CD8-positive, alpha-beta memory T cell (primary cell): ENCODE measurements at regions not wholly inside any gene's neighbourhood (a gene's known extent, or its start where the extent isn't known, plus 50 kb on each side); places are given as distances from the start of the nearest gene placed in this dataset.
"Not testable (repeated sequence)": the region's sequence is repeated elsewhere in the genome, so short reads cannot be mapped to it uniquely, and the experiment has no call there.

Experiments used
- CTCF ChIA-PET: fragments of 350-600 bp; sonication (Branson Sonifier 250); formaldehyde crosslinking; loops from one replicate; lab custom pipeline; 2021; ENCODE audit warnings: antibody characterized with exemption; lab: Charles Lee
- POLR2A ChIA-PET: fragments of 350-600 bp; sonication (Branson Sonifier 250); formaldehyde crosslinking; loops from one replicate; lab custom pipeline; 2021; ENCODE audit warnings: antibody characterized with exemption; lab: Charles Lee
- DNase-seq, 5 donors: peaks; one replicate each; pipeline versions ENCODE4 v3.0.0 to v3.0.0-alpha.2; 2020 to 2022; ENCODE audit warnings: mixed read lengths in 1 of 5
- H3K27ac ChIP-seq: one replicate; pipeline ENCODE4 v1.7.0; 2013; ENCODE audit warnings: low read depth, mild to moderate bottlenecking, low read length, moderate library complexity
- H3K27me3 ChIP-seq: 2 replicates; pipeline ENCODE4 v1.7.0; 2013; ENCODE audit warnings: low read length, mild to moderate bottlenecking; ENCODE audit not compliant: insufficient read depth, poor library complexity, severe bottlenecking
- H3K36me3 ChIP-seq: 2 replicates; pipeline ENCODE4 v1.7.0; 2013; ENCODE audit warnings: mild to moderate bottlenecking, low read length, moderate library complexity; ENCODE audit not compliant: insufficient read depth
- H3K4me1 ChIP-seq: 2 replicates; pipeline ENCODE4 v1.7.0; 2013; ENCODE audit warnings: mild to moderate bottlenecking, low read length, moderate library complexity; ENCODE audit not compliant: insufficient read depth
- H3K4me3 ChIP-seq: 2 replicates; pipeline ENCODE4 v1.7.0; 2013; ENCODE audit warnings: mild to moderate bottlenecking, low read length
- H3K9me3 ChIP-seq: 2 replicates; pipeline ENCODE4 v1.7.0; 2013; ENCODE audit warnings: mild to moderate bottlenecking, low read length
- H3K27ac Mint-ChIP-seq, 8 donors: one replicate each; pipeline ENCODE4 v1.8.0; 2020 to 2021; ENCODE audit warnings: mixed read lengths in 8 of 8, mild to moderate bottlenecking in 6 of 8, inconsistent platforms in 3 of 8, moderate library complexity in 3 of 8
- H3K27me3 Mint-ChIP-seq, 2 donors: one replicate each; pipeline ENCODE4 v1.8.0; 2020 to 2021; ENCODE audit warnings: mixed read lengths in 2 of 2, mild to moderate bottlenecking in 1 of 2, moderate library complexity in 1 of 2
- H3K36me3 Mint-ChIP-seq, 3 donors: one replicate each; pipeline ENCODE4 v1.8.0; 2020 to 2021; ENCODE audit warnings: mixed read lengths in 3 of 3, inconsistent platforms in 1 of 3, mild to moderate bottlenecking in 1 of 3
- H3K4me1 Mint-ChIP-seq, 3 donors: one replicate each; pipeline ENCODE4 v1.8.0; 2020 to 2021; ENCODE audit warnings: mixed read lengths in 3 of 3, inconsistent platforms in 1 of 3, mild to moderate bottlenecking in 1 of 3
- H3K4me3 Mint-ChIP-seq, 7 donors: one replicate each; pipeline ENCODE4 v1.8.0; 2020 to 2021; ENCODE audit warnings: mixed read lengths in 7 of 7, mild to moderate bottlenecking in 6 of 7, moderate library complexity in 4 of 7, inconsistent platforms in 2 of 7
- H3K9me3 Mint-ChIP-seq, 5 donors: one replicate each; pipeline ENCODE4 v1.8.0; 2020 to 2022; ENCODE audit warnings: mixed read lengths in 5 of 5, mild to moderate bottlenecking in 3 of 5, moderate library complexity in 2 of 5, inconsistent platforms in 1 of 5

- H3K27ac ChIP-seq, H3K27me3 ChIP-seq, H3K4me3 Mint-ChIP-seq, H3K9me3 ChIP-seq, DNase-seq, POLR2A ChIA-PET, H3K4me1 ChIP-seq, H3K4me3 ChIP-seq, H3K27ac Mint-ChIP-seq, H3K36me3 ChIP-seq, H3K4me1 Mint-ChIP-seq, H3K36me3 Mint-ChIP-seq, CTCF ChIA-PET: not testable (repeated sequence)
- Mint-ChIP-seq H3K9me3 (peaks cover 3 to 29% (median 11%) of the 10 kb centered on the region in 5 donors), H3K27me3 (peaks cover 16 to 17% of the 10 kb centered on the region in 2 donors)
Observed at GRCh38 chr2:91844451-91844825, 3026.8 kb upstream of the TEKT4 start.

GRCh38 chr2:91846388-91846787 is 3024.8 kb upstream of the TEKT4 start:
- H3K36me3 Mint-ChIP-seq, H3K27me3 Mint-ChIP-seq, POLR2A ChIA-PET: not testable (repeated sequence)

GRCh38 chr2:91851689-91852420 is 3019.4 kb upstream of the TEKT4 start:
- DNase-seq, CTCF ChIA-PET, H3K27me3 ChIP-seq, H3K27ac ChIP-seq, H3K27ac Mint-ChIP-seq, H3K36me3 ChIP-seq, H3K4me3 ChIP-seq, POLR2A ChIA-PET, H3K4me1 ChIP-seq, H3K4me1 Mint-ChIP-seq, H3K36me3 Mint-ChIP-seq, H3K9me3 ChIP-seq, H3K4me3 Mint-ChIP-seq, H3K27me3 Mint-ChIP-seq: not testable (repeated sequence)
- peaks cover 0 to 26% (median 14%) of the 10 kb centered on the region in 5 donors for H3K9me3 Mint-ChIP-seq

More at GRCh38 chr2:91846388-91846787, 3024.8 kb upstream of the TEKT4 start:
- H3K4me1 Mint-ChIP-seq, DNase-seq, H3K4me1 ChIP-seq, H3K36me3 ChIP-seq, H3K4me3 ChIP-seq, CTCF ChIA-PET, H3K27ac ChIP-seq, H3K27ac Mint-ChIP-seq, H3K9me3 ChIP-seq, H3K4me3 Mint-ChIP-seq, H3K27me3 ChIP-seq: not testable (repeated sequence)
- H3K9me3 Mint-ChIP-seq: peaks cover 3 to 31% (median 21%) of the 10 kb centered on the region in 5 donors

GRCh38 chr2:91856971-91857370 is 3014.3 kb upstream of the TEKT4 start:
- H3K27ac Mint-ChIP-seq, POLR2A ChIA-PET, CTCF ChIA-PET, H3K4me1 Mint-ChIP-seq, H3K27ac ChIP-seq, H3K36me3 Mint-ChIP-seq, H3K4me3 ChIP-seq, H3K4me3 Mint-ChIP-seq, H3K27me3 ChIP-seq, H3K9me3 ChIP-seq, H3K27me3 Mint-ChIP-seq, H3K36me3 ChIP-seq, DNase-seq, H3K4me1 ChIP-seq: not testable (repeated sequence)
- peaks cover 0 to 11% (median 3%) of the 10 kb centered on the region in 5 donors for H3K9me3 Mint-ChIP-seq

GRCh38 chr2:91857711-91858110 is 3013.5 kb upstream of the TEKT4 start:
- CTCF ChIA-PET, H3K27me3 Mint-ChIP-seq, POLR2A ChIA-PET, H3K36me3 Mint-ChIP-seq, H3K27ac Mint-ChIP-seq, H3K4me3 ChIP-seq, DNase-seq, H3K9me3 ChIP-seq, H3K27ac ChIP-seq, H3K4me3 Mint-ChIP-seq, H3K27me3 ChIP-seq, H3K4me1 Mint-ChIP-seq, H3K4me1 ChIP-seq, H3K36me3 ChIP-seq: not testable (repeated sequence)
- peaks cover 0 to 13% (median 3%) of the 10 kb centered on the region in 5 donors for H3K9me3 Mint-ChIP-seq

GRCh38 chr2:91871716-91872115 is 2999.5 kb upstream of the TEKT4 start:
- CTCF ChIA-PET, H3K4me3 ChIP-seq, H3K4me1 Mint-ChIP-seq, H3K9me3 ChIP-seq, H3K36me3 Mint-ChIP-seq, H3K4me1 ChIP-seq, H3K27ac Mint-ChIP-seq, H3K27me3 Mint-ChIP-seq, H3K4me3 Mint-ChIP-seq, POLR2A ChIA-PET, H3K27ac ChIP-seq, H3K27me3 ChIP-seq, H3K36me3 ChIP-seq, DNase-seq: not testable (repeated sequence)
- peaks cover 3 to 11% (median 10%) of the 10 kb centered on the region in 5 donors for H3K9me3 Mint-ChIP-seq

GRCh38 chr2:91873416-91873815 is 2997.8 kb upstream of the TEKT4 start:
- DNase-seq, H3K4me1 Mint-ChIP-seq, H3K4me3 ChIP-seq, H3K27me3 ChIP-seq, H3K36me3 ChIP-seq, POLR2A ChIA-PET, H3K9me3 ChIP-seq, H3K4me3 Mint-ChIP-seq, H3K36me3 Mint-ChIP-seq, CTCF ChIA-PET, H3K27me3 Mint-ChIP-seq, H3K4me1 ChIP-seq, H3K27ac ChIP-seq, H3K27ac Mint-ChIP-seq: not testable (repeated sequence)
- peaks cover 3 to 12% (median 11%) of the 10 kb centered on the region in 5 donors for H3K9me3 Mint-ChIP-seq

GRCh38 chr2:91877658-91878210 is 2993.5 kb upstream of the TEKT4 start:
- H3K27ac Mint-ChIP-seq, H3K9me3 ChIP-seq, H3K4me3 ChIP-seq, DNase-seq, H3K27ac ChIP-seq, H3K27me3 Mint-ChIP-seq, H3K4me1 ChIP-seq, H3K27me3 ChIP-seq, H3K4me1 Mint-ChIP-seq, H3K9me3 Mint-ChIP-seq, H3K36me3 ChIP-seq, POLR2A ChIA-PET, CTCF ChIA-PET, H3K4me3 Mint-ChIP-seq, H3K36me3 Mint-ChIP-seq: not testable (repeated sequence)
